ENCODE measurements at regions not wholly inside any gene's neighbourhood (a gene's known extent, or its start where the extent isn't known, plus 50 kb on each side); places are given as distances from the start of the nearest gene placed in this dataset.

- no peak for DNase-seq
These were observed 976.9 kb upstream of the MBL2 start for GRCh38 chr10:53749439-53749838.

GRCh38 chr10:53748319-53748718, 975.7 kb upstream of the MBL2 start:
- no peak for DNase-seq

GRCh38 chr10:53744746-53745145, 972.2 kb upstream of the MBL2 start:
- no peak for DNase-seq

- DNase-seq = no peak
These were observed 971.6 kb upstream of the MBL2 start for GRCh38 chr10:53744176-53744575.

GRCh38 chr10:53737132-53737531, 964.5 kb upstream of the MBL2 start:
- DNase-seq = no peak

- DNase-seq = no peak
These were observed 954.3 kb upstream of the MBL2 start for GRCh38 chr10:53726921-53727320.

- no peak for DNase-seq
These were observed 952.0 kb upstream of the MBL2 start for GRCh38 chr10:53724581-53724980.

GRCh38 chr10:53719658-53720057, 947.1 kb upstream of the MBL2 start:
- DNase-seq = no peak

- no peak for DNase-seq
These were observed 943.6 kb upstream of the MBL2 start for GRCh38 chr10:53716156-53716555.

- DNase-seq = no peak
These were observed 940.8 kb upstream of the MBL2 start for GRCh38 chr10:53713431-53713830.

GRCh38 chr10:53702489-53702888, 929.9 kb upstream of the MBL2 start:
- DNase-seq = no peak

GRCh38 chr10:53701213-53701612, 928.6 kb upstream of the MBL2 start:
- DNase-seq = no peak

- no peak for DNase-seq
These were observed 927.7 kb upstream of the MBL2 start for GRCh38 chr10:53700278-53700677.

GRCh38 chr10:53699684-53700083, 927.1 kb upstream of the MBL2 start:
- no peak for DNase-seq

GRCh38 chr10:53699231-53699630, 926.6 kb upstream of the MBL2 start:
- DNase-seq = no peak

- DNase-seq = no peak
These were observed 924.5 kb upstream of the MBL2 start for GRCh38 chr10:53697038-53697437.

- DNase-seq = no peak
These were observed 918.1 kb upstream of the MBL2 start for GRCh38 chr10:53690524-53691240.

- no peak for DNase-seq
These were observed 915.2 kb upstream of the MBL2 start for GRCh38 chr10:53687800-53688199.

- no peak for DNase-seq
These were observed 910.3 kb upstream of the MBL2 start for GRCh38 chr10:53682885-53683284.

GRCh38 chr10:53682458-53682857, 909.9 kb upstream of the MBL2 start:
- DNase-seq = no peak

- no peak for DNase-seq
These were observed 907.1 kb upstream of the MBL2 start for GRCh38 chr10:53679666-53680065.

- DNase-seq = no peak
These were observed 902.6 kb upstream of the MBL2 start for GRCh38 chr10:53675177-53675576.

- DNase-seq = no peak
These were observed 894.5 kb upstream of the MBL2 start for GRCh38 chr10:53667063-53667462.

- no peak for DNase-seq
These were observed 891.9 kb upstream of the MBL2 start for GRCh38 chr10:53664282-53665019.
